ENCODE measurements at regions not wholly inside any gene's neighbourhood (a gene's known extent, or its start where the extent isn't known, plus 50 kb on each side); places are given as distances from the start of the nearest gene placed in this dataset.
"Not testable (repeated sequence)": the region's sequence is repeated elsewhere in the genome, so short reads cannot be mapped to it uniquely, and the experiment has no call there.

- DNase-seq = no peak
Measured at GRCh38 chr3:6041894-6042293, 819.0 kb upstream of the GRM7 start.

GRCh38 chr3:6047016-6047415 is 813.9 kb upstream of the GRM7 start:
- DNase-seq = no peak

DNA sequence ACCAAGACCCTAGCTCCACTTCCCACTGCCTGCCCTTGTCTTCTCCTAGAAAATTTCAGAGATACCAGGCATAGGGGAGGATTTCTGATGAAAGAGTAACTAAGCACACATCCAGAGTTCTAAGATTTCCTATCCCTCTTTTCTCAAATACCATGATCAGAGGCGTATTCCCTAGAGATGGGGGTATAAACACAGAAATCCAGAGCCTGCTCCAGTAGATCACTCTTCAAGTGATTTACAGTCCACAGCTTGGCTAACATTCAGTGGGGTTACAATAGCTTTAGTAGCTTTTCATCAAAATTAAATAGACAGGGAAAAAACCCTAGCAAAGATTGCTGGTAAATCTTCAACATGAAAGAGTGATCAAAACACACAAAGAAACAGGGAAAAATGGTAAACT is 800.7 kb upstream of the GRM7 start:
- DNase-seq = no peak

DNA sequence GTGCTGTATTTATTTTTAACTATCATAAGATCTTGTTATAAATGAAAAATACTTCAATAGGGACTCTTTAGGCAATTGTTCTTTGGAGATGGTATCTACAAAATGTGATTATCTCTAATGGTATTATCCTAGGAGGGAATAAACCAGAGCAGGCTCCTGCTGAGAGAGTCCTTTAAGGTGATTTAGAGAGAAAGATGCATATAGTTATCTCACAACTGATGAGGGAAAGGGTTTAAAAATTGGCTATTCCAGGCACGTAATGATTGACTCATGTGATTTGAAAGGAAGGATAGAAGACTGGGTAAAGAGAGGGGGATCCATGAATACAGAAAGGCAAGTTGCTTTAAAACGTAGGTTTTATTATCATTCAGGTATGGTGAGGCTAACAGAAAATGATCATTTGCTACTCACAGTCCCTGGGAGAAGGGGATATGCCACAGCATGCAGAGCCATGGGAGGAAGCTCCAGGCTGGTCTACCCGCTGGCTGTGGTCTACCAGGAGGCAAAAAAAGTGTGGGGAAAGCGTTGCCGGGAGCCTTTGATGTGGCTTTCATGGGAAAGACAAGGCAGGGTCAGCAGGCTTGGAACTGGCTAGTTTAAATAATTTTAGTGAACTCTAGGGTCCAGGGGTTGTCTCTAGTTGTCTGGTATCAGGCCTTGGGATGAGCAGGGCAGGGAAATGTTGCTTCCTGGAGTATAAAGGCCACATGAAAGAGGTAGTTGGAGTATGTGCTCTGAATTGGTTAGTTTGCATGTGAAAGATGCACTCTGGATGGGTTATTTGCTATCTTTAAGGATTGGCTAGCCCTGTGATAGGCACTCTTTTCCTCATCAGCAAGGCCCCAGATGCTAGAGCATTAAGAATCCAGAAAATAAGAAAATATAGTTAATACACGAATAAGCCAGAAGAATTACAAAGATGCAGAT is 798.4 kb upstream of the GRM7 start:
- DNase-seq = no peak

DNA sequence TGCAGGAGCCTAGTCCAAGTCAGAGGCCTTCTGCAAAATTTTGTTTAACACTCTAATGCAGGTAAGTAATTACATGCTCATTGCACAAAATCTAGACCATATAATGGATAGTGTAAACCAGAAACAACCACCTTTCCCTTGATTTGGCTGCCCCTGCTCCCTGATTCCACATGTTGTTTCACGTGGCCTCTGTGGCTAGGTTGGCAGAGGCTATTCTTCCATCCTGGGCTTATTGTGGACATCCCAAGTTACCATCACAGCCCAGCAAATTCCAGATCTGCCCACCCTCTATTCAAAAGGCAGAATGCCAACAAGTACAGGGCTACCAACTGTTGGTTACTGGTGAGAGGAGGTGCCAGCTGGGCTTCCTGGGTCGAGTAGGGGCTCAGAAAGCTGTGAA is 794.5 kb upstream of the GRM7 start:
- no peak for DNase-seq

GRCh38 chr3:6066868-6067578 is 793.9 kb upstream of the GRM7 start:
- DNase-seq = not testable (repeated sequence)

DNA sequence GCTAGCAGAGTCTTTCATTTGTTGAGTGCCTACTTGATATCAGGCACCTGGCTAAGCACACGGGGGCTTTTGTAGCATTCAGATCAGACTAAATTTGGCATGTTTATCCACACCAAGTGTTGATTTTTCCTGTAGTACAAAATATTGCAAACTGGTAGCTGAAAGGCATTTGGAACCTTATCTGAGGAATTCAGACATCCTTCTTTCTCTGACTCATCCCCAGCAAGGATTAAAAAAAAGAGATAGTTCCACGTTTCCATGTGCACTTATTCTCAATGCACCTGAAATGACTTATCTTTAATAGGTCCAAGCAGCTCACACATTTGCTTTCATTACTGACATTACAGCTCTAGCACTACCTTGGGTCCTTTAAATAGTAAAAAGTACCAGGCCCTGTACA is 786.0 kb upstream of the GRM7 start:
- no peak for DNase-seq

- no peak for DNase-seq
Measured at GRCh38 chr3:6078436-6078835, 782.5 kb upstream of the GRM7 start.

DNA sequence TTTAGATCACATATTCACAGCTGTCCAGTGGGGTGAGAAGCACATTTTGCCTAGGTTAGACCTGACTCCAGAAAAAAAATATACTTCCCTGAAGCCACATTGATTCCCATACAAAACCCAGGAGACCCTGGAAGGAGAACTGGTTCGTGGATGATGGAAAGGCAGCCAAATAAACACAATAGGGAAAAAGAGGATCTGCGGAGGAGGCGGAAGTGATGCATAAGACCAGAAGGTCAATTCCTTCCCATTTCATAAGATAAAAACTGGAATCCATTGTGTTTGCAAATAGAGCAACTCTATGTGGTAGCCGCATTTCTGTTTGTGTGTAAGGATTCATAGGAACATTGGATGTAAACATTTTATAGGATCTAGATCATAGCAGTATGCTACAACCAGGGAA is 781.9 kb upstream of the GRM7 start:
- DNase-seq = no peak

DNA sequence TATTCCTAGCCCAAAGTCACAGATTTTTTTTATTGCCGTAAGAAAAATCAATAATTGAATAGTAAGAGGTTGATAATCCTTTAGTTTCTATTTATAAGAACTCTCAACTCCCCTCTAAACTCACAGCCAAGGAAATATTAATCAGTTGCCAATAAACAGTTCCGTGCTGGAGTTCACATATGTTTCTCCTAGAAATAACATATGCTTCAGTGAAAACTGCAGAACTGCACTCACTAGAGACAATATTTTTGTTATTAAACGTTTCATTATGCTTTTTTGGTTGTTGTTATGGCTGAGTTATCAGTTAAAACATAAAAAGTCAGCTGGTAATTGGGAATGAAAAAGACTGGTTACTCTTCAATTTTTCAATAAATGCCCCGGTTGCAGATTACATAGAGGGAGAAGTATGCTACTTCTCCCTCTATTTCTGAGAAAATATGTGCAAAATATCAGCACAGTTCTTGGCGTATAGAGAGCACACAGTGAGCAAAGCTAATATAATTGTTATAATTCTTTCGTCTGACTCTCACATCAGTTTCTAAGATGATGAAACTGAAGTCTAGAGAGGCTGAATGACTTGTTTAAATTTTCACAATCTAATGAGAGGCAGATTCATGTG is 781.2 kb upstream of the GRM7 start:
- no peak for DNase-seq

- no peak for DNase-seq
Measured at GRCh38 chr3:6088433-6088832, 772.5 kb upstream of the GRM7 start.

DNA sequence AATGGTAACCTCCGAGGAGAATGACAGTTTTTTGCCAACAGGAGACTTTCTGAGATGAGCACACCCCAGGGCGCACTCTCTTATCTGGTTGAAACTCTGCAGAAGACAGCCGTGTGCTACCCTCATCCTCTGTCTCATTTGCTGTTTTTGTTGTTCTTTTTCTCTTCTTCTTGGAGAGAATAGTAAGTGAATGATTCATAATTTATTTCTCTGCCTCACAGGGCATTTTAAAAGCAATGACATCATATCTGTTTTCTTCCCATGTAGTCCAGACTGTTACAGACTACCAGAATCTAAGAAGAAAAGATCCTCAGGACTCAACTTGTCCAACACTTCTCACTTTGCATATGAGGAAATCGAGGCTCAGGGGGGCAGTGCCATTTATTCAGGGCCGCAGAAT is 771.1 kb upstream of the GRM7 start:
- no peak for DNase-seq

DNA sequence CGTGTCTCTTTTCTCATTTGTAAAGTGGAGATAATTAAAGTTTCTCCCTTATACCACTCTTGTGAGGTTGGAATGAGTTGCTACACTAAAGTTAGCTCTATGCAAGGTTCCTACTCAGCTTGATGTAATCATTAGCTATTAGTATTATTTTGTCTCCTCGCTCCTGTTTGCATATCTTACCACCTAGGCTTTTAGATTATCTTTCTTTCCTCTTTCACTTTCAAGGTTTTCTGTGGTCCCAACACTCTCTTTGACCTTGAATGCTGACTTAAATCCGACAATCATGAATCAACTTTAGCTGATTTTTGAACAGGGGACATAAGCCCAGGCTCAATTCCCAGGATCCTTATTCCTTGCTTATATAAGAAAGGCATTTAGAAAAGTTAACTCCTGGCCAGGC is 769.7 kb upstream of the GRM7 start:
- no peak for DNase-seq

- no peak for DNase-seq
Measured at GRCh38 chr3:6095006-6095405, 765.9 kb upstream of the GRM7 start.

GRCh38 chr3:6097021-6097420 is 763.9 kb upstream of the GRM7 start:
- no peak for DNase-seq

DNA sequence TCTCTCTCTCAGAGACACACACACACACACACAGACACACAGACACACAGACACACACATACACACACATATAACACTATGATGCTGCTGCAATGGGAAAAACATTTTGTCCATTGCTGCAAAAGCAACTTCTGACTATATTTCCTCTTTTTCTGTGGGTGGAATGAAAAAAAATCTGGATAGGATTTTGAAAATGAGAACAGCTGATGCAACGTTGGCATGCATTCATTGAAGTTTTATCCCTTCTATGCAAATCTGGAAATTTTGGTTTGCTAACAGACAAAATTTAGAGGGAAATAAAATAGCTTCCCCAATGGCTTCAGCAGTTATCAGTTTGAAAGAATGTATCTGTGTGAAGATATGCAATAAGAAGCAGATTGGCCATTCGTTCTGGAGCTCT is 763.4 kb upstream of the GRM7 start:
- DNase-seq = no peak

DNA sequence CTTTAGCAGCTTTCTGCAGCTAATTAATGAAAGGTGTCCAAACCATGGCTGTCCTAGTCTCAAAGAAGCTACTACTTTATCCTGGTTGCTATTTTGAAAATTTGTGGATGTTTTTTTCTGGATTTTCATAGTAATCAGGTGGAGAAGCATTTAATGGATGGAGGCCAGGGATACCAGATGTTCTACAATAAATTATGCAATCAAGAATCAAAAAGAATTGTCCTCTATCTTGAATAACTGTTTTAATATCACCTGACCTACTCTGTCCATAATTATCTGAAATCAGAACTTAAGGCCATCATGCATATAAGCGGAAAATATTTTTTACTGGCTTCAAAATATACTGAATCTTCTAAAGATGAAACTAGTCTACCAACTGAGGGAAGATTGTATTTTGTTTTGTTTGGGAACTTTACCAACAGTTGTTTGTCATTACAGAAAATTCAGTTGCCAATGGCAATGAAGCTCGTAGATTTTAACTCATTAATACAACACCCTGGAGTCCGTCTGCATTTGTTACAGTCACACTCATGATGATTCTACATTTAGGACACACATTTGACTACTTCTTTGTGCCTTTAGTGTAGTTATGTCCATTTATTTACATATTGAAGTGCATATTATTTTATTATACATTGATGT is 762.3 kb upstream of the GRM7 start:
- DNase-seq = no peak

GRCh38 chr3:6099458-6100075 is 761.3 kb upstream of the GRM7 start:
- DNase-seq = no peak

- no peak for DNase-seq
Measured at GRCh38 chr3:6105187-6105586, 755.7 kb upstream of the GRM7 start.

DNA sequence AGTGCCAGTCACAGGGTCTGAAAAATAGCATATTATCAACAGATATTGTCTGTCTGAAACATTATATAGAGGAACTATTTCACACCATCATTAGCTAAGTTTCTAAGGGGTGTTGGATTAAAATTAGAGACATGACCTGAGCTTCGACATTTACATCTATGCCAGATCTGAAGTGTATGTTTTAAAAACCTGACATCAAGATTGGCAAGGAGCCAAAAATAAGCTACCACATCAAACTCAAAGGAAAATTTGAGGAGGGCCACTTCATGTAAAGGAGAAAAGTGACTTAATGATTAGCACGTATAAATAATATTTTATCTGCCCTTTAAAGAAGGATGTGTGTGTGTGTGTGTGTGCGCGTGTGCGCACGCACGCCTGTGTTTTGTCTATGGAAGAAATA is 752.0 kb upstream of the GRM7 start:
- no peak for DNase-seq

GRCh38 chr3:6110451-6110850 is 750.5 kb upstream of the GRM7 start:
- no peak for DNase-seq

DNA sequence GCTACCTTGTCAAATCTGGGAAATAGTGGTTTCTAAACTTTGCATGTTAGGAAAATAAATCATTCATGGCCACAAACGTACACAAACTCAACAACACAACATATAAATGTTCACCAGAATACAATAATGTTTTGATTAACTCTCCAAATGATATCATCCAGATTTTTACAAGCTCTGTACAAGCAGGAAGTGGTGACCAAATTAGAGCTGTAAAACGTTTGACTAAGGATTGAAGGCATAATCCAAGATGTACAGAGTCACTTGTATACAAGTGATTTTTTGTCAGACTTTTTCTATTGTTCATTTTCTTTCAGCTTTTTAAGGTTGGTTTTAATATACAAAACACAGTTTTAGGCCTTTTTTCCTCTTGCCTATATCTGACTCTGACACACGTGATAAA is 748.4 kb upstream of the GRM7 start:
- no peak for DNase-seq

GRCh38 chr3:6113338-6113737 is 747.6 kb upstream of the GRM7 start:
- DNase-seq = no peak

All from effector CD4-positive, alpha-beta T cell (primary cell).